GM21619 (cell line): ENCODE measurements at regions not wholly inside any gene's neighbourhood (a gene's known extent, or its start where the extent isn't known, plus 50 kb on each side); places are given as distances from the start of the nearest gene placed in this dataset.

ENCODE experiments used
- ATAC-seq: cut with Tn5 transposase; IDR thresholded peaks from one replicate; pipeline ENCODE4 v1.9.1; 2021; ENCODE audit not compliant: unreplicated experiment

DNA sequence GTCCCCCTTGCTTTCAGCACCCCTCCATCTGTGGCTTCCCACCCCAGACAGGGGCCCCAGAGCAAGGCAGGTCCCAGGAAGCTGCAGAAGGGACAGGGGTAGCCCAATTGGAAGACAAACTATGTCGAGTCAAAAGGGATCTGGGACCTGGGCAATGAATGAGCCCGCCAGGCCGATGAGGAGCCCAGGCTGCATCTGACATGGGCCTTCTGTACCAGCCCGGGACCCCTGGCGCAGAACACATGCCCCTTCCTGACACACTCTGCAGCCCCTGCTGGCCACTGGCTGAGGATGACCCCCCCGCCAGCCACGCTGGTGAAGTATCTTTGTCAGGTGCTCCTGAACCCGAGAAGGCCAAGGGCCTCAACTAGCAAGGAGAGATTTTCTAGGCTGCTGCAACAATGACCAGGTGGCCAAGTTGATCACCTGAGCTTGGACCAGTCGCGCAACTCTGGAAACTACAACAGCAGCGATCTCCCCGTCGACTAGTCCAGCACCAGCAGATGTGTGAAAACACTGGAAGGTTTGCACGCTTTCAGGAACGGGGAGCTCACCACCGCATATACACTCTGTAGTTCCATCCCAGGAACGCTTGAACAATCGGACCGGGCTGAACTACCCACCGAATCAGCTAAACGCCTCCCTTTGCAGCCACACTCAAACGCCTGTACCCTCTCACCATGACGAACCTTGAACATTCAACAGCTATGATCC is 119.0 kb downstream of the NCOR2 start:
- no peak for ATAC-seq

DNA sequence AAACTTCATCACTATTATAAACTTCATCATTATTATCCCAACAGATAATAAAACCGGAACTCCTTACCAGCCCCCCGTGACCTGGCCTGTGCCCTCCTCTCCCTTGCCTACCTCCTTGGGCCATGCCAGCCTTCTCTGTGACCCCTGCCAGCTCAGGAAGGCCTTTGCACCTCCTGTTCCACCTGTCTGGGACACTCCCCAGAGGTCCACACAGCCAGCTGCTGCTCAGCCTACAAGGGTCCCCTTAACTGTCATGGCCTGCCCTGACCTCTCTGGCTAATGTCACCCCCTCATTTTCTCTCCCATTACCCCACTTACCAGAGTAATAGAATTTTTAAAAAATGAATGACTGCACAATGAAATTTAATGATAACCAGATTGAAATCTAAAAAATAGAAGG is 121.0 kb downstream of the NCOR2 start:
- no peak for ATAC-seq

GRCh38 chr12:124445826-124446225 is 121.6 kb downstream of the NCOR2 start:
- no peak for ATAC-seq

DNA sequence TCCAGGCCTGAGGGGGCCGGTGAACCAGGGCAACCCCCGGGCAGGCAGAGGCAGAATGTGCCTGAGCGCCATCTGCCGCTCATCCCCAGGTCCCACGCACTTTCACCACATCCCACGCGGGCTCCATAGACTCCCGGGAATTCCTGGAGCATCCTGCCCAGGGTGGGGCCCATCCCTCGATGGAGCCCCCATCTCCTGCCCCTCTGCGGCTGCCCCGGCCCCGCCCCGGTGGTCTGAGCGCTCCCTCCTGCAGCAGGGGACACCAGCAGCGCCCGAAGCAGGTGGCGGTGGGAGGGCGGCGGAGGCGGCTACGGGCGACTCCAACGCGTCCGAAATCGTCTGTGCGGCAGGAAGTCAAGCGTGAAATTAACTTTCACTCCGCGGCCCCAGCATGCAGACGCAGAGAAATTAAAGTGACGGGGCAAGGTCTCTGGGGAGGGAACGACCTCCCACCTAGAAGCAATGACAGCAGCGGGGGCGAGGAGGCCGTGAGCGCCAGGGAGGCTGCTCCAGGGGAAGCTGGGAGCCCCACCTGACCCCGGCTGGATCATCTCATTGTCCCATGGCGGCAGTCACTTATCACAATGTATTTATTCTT is 122.2 kb downstream of the NCOR2 start:
- ATAC-seq, result no peak

DNA sequence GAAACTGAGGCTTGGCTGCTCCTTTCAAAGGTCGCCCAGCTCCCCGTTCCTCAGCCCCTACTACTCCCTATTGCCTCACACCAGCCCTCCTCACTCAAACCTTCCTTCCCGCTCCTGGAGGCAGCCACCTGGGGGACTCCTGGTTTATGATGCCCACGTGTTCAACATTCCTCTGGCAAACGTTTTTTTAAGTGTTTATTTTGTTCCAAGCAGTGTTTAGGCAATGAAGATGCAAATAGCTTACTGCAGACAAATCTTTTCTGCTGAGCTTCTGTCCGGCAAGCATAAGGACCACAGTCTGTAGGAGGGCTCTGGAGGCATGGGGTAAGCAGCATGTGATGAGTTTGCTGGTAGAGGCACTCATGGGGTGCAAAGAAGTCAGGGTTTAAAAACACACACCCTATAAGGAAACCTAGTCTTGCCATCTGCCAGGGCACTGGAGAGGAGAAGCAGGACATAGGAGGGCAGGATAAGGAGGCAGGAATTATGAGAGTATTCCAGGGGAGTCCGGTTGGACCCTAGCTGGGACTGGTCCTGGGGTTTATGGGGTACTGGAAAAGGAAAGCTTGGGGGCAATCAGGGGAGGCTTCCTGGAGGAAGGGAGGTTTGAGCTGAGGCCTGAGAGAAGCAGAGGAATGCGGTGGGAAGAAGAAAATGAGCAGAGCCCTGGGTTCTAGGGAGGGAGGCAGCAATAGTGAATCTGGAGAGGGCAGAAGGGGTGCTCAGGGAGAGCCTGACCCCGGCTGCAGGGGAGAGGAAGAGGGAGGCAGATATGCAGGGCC is 123.3 kb downstream of the NCOR2 start:
- ATAC-seq, result no peak

DNA sequence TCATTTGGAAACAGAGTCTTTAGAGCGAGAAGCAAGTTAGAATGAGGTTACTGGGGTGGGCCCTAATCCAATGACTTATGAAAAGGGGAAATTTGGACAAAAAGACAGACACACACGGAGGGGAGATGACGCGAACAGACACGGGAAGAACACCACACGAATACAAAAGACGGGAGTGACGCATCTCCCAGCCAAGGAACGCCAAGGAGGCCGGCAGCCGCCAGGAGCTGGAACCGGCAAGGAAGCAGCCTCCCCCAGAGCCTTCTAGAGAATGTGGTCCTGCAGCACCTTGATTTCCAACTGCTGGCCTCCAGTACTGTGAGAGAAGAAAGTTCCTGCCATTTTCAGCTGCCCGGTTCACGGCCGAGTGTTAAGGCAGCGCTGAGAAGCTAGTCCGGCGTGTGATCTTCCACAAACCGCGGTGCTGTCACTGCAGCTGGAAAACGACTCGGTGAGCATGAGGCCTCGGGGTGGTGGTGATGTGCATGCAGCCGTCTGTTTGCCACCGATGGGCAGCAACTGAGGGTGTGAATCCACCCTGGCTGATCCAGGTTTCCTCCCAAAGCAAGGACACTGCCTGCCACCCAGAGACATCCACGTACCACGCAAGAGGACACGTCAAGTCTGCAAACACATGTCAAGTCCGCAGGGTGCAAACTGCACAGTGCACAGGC is 124.5 kb downstream of the NCOR2 start:
- no peak for ATAC-seq

DNA sequence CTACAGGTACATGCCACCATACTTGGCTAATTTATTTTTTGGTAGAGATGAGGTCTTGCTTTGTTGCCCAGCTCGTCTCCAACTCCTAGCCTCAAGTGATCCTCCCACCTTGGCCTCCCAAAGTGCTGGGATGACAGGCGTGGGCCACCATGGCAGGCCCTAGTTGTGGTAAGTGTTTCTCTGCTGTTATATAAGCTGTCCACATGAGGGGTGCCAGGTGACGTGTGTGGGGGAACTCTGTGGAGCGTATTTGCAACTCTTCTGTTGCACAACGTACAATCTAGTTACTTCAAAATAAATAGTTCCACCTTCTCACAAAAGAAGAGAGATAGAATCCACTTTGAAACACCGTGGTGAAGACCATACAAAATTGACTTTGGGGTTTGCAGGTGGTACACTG is 125.1 kb downstream of the NCOR2 start:
- no peak for ATAC-seq

DNA sequence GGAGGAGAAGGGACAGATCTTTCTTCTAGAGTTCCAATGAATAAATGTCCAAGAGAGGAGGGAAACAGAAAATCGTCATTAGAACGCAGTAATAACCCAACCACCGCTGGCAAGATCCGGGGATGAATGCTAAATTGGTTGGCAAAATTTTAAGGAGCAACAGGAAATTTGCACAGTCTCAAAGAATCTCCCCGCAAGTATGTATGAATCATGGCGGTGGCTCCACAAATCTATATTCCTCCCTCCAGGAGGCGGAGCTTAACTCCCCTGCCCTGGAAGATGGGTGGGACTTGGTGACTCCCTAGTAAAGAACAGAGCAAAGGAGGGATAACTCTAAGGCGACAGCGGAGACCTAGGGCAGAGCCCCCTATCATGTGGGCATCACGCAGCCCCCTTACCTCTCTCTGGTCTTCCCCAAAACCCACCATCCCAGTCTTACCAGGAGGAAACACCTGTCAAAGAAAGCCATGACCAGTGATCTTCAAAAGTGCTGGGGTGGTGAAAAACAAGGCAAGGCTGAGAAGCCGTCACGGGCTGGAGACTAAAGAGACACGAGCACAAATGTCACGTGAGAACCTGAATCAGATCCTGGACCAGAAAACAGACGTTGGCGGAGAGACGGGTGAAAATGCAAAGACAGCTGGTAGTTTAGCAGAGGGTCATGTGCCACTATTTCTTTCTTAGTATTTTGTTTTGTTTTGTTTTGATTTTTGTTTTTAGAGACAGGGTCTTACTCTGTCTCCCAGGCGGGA is 125.8 kb downstream of the NCOR2 start:
- ATAC-seq, result no peak

GRCh38 chr12:124440841-124441381 is 126.5 kb downstream of the NCOR2 start:
- no peak for ATAC-seq

- no peak for ATAC-seq
These were observed 127.3 kb downstream of the NCOR2 start for GRCh38 chr12:124440031-124440626.

- no peak for ATAC-seq
These were observed 128.9 kb downstream of the NCOR2 start for GRCh38 chr12:124438437-124439056.

GRCh38 chr12:124437617-124438436 is 129.6 kb downstream of the NCOR2 start:
- no peak for ATAC-seq

DNA sequence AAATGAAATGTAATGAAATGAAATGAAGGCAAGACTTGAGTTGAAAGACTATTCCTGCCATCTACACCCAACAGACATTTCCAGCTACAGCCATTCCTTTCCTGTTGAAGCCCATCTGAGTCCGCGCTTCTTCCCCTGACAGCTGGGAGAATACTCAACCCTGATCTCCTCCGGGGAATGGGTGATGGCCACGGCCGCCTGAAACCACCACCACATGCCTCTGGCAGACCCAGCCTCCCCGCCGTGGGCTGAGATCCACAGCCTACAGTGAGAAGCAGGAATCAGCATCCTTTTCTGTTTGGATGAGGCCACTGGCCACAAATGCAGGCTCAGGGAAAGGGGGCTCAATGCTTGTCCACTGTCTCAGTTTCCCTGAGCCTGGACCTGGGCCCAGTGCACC is 130.3 kb downstream of the NCOR2 start:
- no peak for ATAC-seq

GRCh38 chr12:124436366-124436765 is 131.0 kb downstream of the NCOR2 start:
- ATAC-seq, result no peak

DNA sequence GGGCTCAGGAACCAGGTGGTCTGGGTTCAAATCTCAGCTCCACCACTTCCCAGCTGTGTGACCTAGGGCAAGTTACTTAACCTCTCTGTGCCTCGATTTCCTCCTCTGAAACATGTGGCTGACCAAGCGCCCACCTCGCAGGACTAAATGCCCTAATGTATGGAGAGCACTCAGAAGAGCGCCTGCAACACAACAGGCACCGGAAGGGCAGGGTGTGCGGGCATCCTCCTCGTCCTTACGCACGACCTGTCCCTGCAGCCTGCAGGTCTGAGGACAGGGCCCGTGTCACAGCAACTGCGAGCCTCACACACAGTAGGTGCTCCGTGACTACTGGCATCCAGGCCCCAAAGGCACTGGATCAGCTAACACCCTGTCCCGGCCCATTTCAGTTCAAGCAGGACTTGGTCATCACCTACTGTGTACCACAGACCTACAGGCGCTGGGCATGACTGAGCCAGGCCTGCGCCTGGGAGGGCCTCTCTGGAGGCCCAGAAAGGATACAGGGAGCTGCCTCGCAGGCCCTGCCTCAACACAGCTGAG is 131.5 kb downstream of the NCOR2 start:
- no peak for ATAC-seq

DNA sequence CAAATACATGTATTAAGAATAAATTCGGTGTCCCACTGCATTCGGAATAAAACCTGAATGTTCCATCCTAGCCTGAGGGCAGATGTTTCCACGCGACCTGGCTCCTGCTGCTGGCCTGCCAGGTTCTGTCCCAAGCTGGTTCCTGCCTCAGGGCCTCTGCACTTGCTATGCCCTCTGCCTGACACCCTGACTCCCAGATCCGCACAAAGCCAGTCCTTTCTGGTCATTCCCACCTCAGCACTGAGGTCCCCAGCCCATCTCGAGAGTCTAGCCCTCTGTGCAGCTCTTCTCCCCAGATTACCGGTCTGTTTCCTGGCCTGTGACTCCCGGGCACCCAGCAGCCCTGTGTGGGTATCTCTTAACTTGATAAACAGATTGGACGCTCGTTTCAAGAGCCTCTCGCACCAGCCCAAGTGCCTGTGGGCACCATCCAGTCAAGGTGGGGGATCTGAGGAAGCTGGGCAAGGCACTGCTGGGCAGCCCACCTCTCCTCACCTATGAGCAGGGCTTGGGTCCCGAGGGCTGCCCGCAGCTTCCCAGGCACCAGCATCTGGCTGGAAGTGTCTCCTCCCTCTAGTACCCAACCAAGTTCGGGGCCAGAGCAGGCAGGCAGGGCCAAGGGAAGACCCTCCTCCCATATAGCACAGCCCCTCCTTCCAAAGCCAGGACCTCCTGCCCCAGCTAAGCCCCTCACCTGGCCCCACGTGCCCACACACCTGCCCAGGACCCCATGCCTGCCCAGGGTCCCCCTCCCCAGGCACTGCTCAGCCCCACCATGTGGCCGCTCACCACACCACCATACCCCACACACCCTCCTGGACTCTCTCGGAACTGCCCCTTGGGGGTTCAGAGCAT is 132.2 kb downstream of the NCOR2 start:
- no peak for ATAC-seq

DNA sequence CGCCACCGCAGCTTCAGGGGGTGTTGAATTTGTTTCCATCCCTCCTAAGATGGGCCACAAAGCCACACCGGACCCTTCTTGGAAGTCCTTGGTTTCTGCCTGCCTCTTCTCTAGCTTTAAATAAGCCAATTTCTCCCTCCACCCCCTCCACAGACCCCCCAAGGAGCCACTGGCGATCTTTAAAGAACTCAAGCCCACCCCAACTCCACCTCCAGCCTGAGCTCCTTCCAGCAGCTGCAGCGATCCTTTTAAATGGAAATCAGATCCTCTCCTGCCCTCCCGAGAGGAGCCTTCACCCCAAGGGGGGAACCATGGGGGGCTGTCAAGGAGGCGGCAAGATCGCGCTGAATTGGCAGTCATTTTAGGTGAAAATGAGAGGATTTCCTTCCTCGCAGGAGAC is 133.1 kb downstream of the NCOR2 start:
- no peak for ATAC-seq

DNA sequence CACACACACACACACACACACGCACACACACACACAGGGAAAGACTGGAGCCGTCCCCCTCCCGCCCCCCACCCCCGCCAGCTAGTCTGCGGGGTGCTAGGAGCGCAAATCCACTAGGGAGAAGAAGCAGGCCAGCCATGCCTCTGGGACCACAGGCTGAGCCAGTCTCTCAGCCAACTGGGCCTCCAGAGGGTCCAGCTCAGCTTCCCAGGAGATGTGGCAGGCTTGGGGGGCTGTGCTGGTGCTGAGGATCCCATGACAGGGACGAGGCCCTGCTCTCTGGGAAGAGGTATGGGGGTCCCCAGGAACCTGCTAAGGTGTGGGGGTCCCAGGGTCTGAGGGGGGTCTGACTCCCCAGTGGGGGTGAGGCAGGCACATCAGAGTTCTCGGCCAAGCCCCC is 133.5 kb downstream of the NCOR2 start:
- ATAC-seq, result no peak
